OCI-LY1 (cell line): ENCODE measurements at regions not wholly inside any gene's neighbourhood (a gene's known extent, or its start where the extent isn't known, plus 50 kb on each side); places are given as distances from the start of the nearest gene placed in this dataset.

Experiments used
- H2AFZ ChIP-seq: fragments of 200-600 bp; sonication (generic), shearing (Covaris generic); 2 replicates; pipeline ENCODE4 v1.6.0; 2014; ENCODE audit warnings: antibody characterized with exemption, mild to moderate bottlenecking, low read length
- H3F3A ChIP-seq: fragments of 200-600 bp; sonication (generic), shearing (Covaris generic); 2 replicates; pipeline ENCODE4 v1.6.0; 2014; ENCODE audit warnings: mild to moderate bottlenecking, antibody characterized with exemption, low read length, moderate library complexity; ENCODE audit not compliant: insufficient read depth
- H3K27ac ChIP-seq: fragments of 200-600 bp; sonication (generic); 2 replicates; pipeline ENCODE4 v1.5.1; 2014; ENCODE audit warnings: low read length, mixed run types, mild to moderate bottlenecking, low read depth; ENCODE audit not compliant: poor library complexity, severe bottlenecking
- H3K27me3 ChIP-seq: fragments of 200-600 bp; sonication (generic); 2 replicates; pipeline ENCODE4 v1.6.0; 2014; ENCODE audit warnings: antibody characterized with exemption, mild to moderate bottlenecking, low read length, moderate library complexity; ENCODE audit not compliant: insufficient read depth
- H3K36me3 ChIP-seq: fragments of 200-600 bp; sonication (generic); 2 replicates; pipeline ENCODE4 v1.6.1; 2014; ENCODE audit warnings: mild to moderate bottlenecking, antibody characterized with exemption, low read length, moderate library complexity, mixed read lengths; ENCODE audit not compliant: insufficient read depth
- H3K4me1 ChIP-seq: fragments of 200-600 bp; sonication (generic); 2 replicates; pipeline ENCODE4 v1.5.1; 2014; ENCODE audit warnings: mild to moderate bottlenecking, low read length, moderate library complexity; ENCODE audit not compliant: insufficient read depth, severe bottlenecking
- H3K4me2 ChIP-seq: fragments of 200-600 bp; sonication (generic), shearing (Covaris generic); 2 replicates; pipeline ENCODE4 v1.6.1; 2014; ENCODE audit warnings: low read length
- H3K4me3 ChIP-seq: fragments of 200-600 bp; sonication (generic); 2 replicates; pipeline ENCODE4 v1.5.1; 2014; ENCODE audit warnings: low read length, low read depth, mild to moderate bottlenecking, mixed read lengths; ENCODE audit not compliant: poor library complexity, severe bottlenecking
- H3K79me2 ChIP-seq: fragments of 200-600 bp; shearing (Covaris generic); 2 replicates; pipeline ENCODE4 v1.6.1; 2016; ENCODE audit warnings: mixed run types, low read length, mixed read lengths; ENCODE audit not compliant: insufficient read depth
- H3K9ac ChIP-seq: fragments of 200-600 bp; sonication (generic), shearing (Covaris generic); 2 replicates; pipeline ENCODE4 v1.6.1; 2014; ENCODE audit warnings: mild to moderate bottlenecking, low read length, mixed read lengths
- H3K9me2 ChIP-seq: fragments of 200-600 bp; sonication (generic), shearing (Covaris generic); 2 replicates; pipeline ENCODE4 v1.6.1; 2014; ENCODE audit warnings: low read depth, mild to moderate bottlenecking, low read length, mixed read lengths
- H3K9me3 ChIP-seq: fragments of 200-600 bp; shearing (Covaris generic); 2 replicates; pipeline ENCODE4 v1.6.1; 2014; ENCODE audit warnings: low read length, mixed read lengths
- H4K20me1 ChIP-seq: fragments of 200-600 bp; sonication (generic), shearing (Covaris generic); 2 replicates; pipeline ENCODE4 v1.6.0; 2016; ENCODE audit warnings: mild to moderate bottlenecking, low read length; ENCODE audit not compliant: insufficient read depth
- EZH2 ChIP-seq: fragments of 200-600 bp; sonication (generic), shearing (Covaris generic); IDR thresholded peaks from 2 replicates; pipeline ENCODE4 v1.8.0; 2017; ENCODE audit warnings: borderline replicate concordance, mixed run types, mild to moderate bottlenecking, antibody characterized with exemption, low read length, moderate library complexity, mixed read lengths
- TF ChIP-seq, protein P1 (sequence below): fragments of 200-600 bp; sonication (generic), shearing (Covaris generic); IDR thresholded peaks from 2 replicates; pipeline ENCODE4 v1.5.1; 2017; ENCODE audit warnings: mild to moderate bottlenecking, antibody characterized with exemption, low read length, moderate library complexity, mixed read lengths

DNA sequence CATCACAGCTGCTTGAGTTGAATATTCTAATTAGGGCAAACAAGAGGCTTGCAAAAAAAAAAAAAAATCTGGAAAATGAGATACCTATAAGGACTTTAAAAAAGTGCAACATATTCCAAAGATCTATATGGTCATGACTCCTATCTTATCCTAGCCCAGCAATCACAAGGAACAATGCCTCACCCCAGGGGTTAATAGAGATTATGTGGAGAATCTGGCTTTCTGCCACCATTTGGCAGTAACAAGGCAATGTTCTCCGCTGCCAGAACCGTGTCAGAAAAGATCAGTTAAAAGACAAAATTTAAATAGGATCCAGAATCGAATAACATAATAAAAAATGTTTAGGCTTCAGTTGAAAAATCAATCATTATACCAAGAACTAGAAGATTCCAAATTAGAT lies 1643.2 kb upstream of the PRR20A start:
- no peaks in the 10 kb centered on the region for H3K9me3 ChIP-seq
- H3K27ac ChIP-seq = no peak overlapping the region
- H3K4me3 ChIP-seq = no peak overlapping the region
- H3K9ac ChIP-seq = no peak overlapping the region
- TF ChIP-seq, protein P1, sequence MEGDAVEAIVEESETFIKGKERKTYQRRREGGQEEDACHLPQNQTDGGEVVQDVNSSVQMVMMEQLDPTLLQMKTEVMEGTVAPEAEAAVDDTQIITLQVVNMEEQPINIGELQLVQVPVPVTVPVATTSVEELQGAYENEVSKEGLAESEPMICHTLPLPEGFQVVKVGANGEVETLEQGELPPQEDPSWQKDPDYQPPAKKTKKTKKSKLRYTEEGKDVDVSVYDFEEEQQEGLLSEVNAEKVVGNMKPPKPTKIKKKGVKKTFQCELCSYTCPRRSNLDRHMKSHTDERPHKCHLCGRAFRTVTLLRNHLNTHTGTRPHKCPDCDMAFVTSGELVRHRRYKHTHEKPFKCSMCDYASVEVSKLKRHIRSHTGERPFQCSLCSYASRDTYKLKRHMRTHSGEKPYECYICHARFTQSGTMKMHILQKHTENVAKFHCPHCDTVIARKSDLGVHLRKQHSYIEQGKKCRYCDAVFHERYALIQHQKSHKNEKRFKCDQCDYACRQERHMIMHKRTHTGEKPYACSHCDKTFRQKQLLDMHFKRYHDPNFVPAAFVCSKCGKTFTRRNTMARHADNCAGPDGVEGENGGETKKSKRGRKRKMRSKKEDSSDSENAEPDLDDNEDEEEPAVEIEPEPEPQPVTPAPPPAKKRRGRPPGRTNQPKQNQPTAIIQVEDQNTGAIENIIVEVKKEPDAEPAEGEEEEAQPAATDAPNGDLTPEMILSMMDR = no peak
- TF ChIP-seq EZH2 = no peak
- H3K4me1 ChIP-seq = no peaks in the 10 kb centered on the region
- no peaks in the 10 kb centered on the region for H3K9me2 ChIP-seq
- no peak overlapping the region for H2AFZ ChIP-seq
- no peaks in the 10 kb centered on the region for H3K27me3 ChIP-seq
- no peaks in the 10 kb centered on the region for H3K36me3 ChIP-seq
- no peak overlapping the region for H3K4me2 ChIP-seq
- H3K79me2 ChIP-seq = no peaks in the 10 kb centered on the region
- no peaks in the 10 kb centered on the region for H4K20me1 ChIP-seq
- no peaks in the 10 kb centered on the region for H3F3A ChIP-seq

DNA sequence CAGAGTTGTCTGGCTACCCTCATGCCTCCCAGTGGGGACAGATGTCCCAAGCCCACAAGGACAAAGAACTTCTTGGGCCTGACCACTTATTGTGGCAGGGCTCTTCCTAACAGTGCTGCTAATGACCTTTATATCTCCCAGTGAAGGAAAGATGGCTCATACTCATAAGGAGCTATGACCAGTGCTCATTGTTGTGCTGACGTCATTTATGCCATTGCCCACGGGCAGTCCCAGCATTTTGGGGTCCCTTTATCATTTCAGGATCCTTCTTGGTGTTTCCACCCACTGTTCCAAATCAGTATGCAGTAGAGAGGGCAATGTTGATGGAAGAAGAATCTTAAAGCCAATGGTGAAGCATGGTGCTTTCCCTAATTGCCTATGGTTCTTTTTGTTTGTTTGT lies 1640.0 kb upstream of the PRR20A start:
- no peaks in the 10 kb centered on the region for H3K9me2 ChIP-seq
- no peaks in the 10 kb centered on the region for H4K20me1 ChIP-seq
- TF ChIP-seq EZH2 = no peak
- TF ChIP-seq, protein P1 = no peak

DNA sequence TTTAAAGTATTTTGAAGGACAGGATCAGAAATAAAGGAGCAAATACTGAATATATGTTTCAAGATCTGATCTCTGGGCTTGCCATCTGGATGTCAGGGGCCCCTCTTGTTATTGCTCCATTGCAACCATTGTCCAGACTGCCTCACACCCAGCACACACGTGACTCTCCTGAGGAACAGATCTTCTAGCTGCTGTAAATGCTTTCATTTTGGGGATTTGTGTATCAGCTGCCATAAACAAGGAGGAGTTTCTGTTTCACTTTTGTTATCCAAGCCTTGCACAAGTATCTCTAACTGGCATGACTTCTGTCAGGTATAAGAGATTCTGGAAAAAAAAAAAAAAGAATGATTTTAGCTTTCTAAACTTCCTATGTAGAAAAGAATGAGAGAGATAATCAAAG lies 1624.1 kb upstream of the PRR20A start:
- Histone ChIP-seq H3K27ac (no peak overlapping the region), H4K20me1 (no peaks in the 10 kb centered on the region), H3K4me1 (no peaks in the 10 kb centered on the region), H3F3A (no peaks in the 10 kb centered on the region), H3K4me2 (no peak overlapping the region), H3K79me2 (no peaks in the 10 kb centered on the region), H3K9ac (no peak overlapping the region), H3K9me3 (no peaks in the 10 kb centered on the region), H3K4me3 (no peak overlapping the region), H2AFZ (no peak overlapping the region), H3K9me2 (no peaks in the 10 kb centered on the region), H3K27me3 (no peaks in the 10 kb centered on the region), H3K36me3 (no peaks in the 10 kb centered on the region)
- TF ChIP-seq, protein P1 = no peak
- TF ChIP-seq EZH2 = no peak

More for the DNA sequence above, 1640.0 kb upstream of the PRR20A start:
- H3K36me3 ChIP-seq = no peaks in the 10 kb centered on the region
- H3K79me2 ChIP-seq = no peaks in the 10 kb centered on the region
- H3K27me3 ChIP-seq = no peaks in the 10 kb centered on the region
- H3K4me3 ChIP-seq = no peak overlapping the region
- no peaks in the 10 kb centered on the region for H3K4me1 ChIP-seq
- no peak overlapping the region for H3K4me2 ChIP-seq
- H2AFZ ChIP-seq = no peak overlapping the region
- H3K9me3 ChIP-seq = no peaks in the 10 kb centered on the region
- no peak overlapping the region for H3K9ac ChIP-seq
- H3F3A ChIP-seq = no peaks in the 10 kb centered on the region
- no peak overlapping the region for H3K27ac ChIP-seq
